Lower lobe of right lung (tissue), 2 donors: ENCODE measurements at regions not wholly inside any gene's neighbourhood (a gene's known extent, or its start where the extent isn't known, plus 50 kb on each side); places are given as distances from the start of the nearest gene placed in this dataset.

Experiments
- ATAC-seq, 2 donors: fragments of 200-7000 bp; cut with Tn5 transposase; one replicate each; pipeline ENCODE4 v1.9.1; 2020 to 2022; ENCODE audit warnings: mild to moderate bottlenecking in 2 of 2, moderate library complexity in 2 of 2
- DNase-seq: peaks from one replicate; pipeline ENCODE4 v3.0.0-alpha.2; 2020
- H3K27ac ChIP-seq: fragments of 200-600 bp; one replicate; pipeline ENCODE4 v1.8.0; 2022
- H3K27me3 ChIP-seq: fragments of 200-600 bp; one replicate; pipeline ENCODE4 v1.8.0; 2022; ENCODE audit warnings: low read depth
- H3K36me3 ChIP-seq: fragments of 200-600 bp; one replicate; pipeline ENCODE4 v1.8.0; 2022; ENCODE audit warnings: mild to moderate bottlenecking
- H3K4me1 ChIP-seq: fragments of 200-600 bp; one replicate; pipeline ENCODE4 v1.8.0; 2022
- H3K4me3 ChIP-seq: fragments of 200-600 bp; one replicate; pipeline ENCODE4 v1.8.0; 2022; ENCODE audit warnings: mild to moderate bottlenecking
- H3K9me3 ChIP-seq: fragments of 200-600 bp; one replicate; pipeline ENCODE4 v1.8.0; 2022
- CTCF ChIP-seq: fragments of 200-600 bp; IDR thresholded peaks from one replicate; pipeline ENCODE4 v1.8.0; 2022; ENCODE audit warnings: antibody characterized with exemption, mild to moderate bottlenecking
- intact Hi-C: fragments of 100-400 bp; cut with DNase I; formaldehyde crosslinking; loops from one replicate; pipeline ENCODE4 v1.11.0; 2022
- donor health status: DM: no; HTN: yes; CAD: no; lungs with severe emphysema.

GRCh38 chr5:74199436-74200210 is 440.9 kb downstream of the ENC1 start:
- no peak overlapping the region for H3K27ac ChIP-seq
- no peaks in the 10 kb centered on the region for H3K27me3 ChIP-seq
- ATAC-seq (no peak), DNase-seq (no peak)
- TF ChIP-seq CTCF = no peak
- intact Hi-C loops = no loop called here
- H3K9me3 ChIP-seq = no peaks in the 10 kb centered on the region
- H3K4me1 ChIP-seq = peaks cover 8% of the 10 kb centered on the region
- no peaks in the 10 kb centered on the region for H3K36me3 ChIP-seq
- no peak overlapping the region for H3K4me3 ChIP-seq

- H3K9me3 ChIP-seq = no peaks in the 10 kb centered on the region
- H3K27me3 ChIP-seq = no peaks in the 10 kb centered on the region
- H3K4me3 ChIP-seq = no peak overlapping the region
- no peaks in the 10 kb centered on the region for H3K36me3 ChIP-seq
- no peak for TF ChIP-seq CTCF
- ATAC-seq (no peak), DNase-seq (no peak)
- H3K27ac ChIP-seq = no peak overlapping the region
- H3K4me1 ChIP-seq = peaks cover 8% of the 10 kb centered on the region
- intact Hi-C loops = no loop called here
Measured at GRCh38 chr5:74199005-74199404, 441.5 kb downstream of the ENC1 start.

- Histone ChIP-seq H3K9me3 (no peaks in the 10 kb centered on the region), H3K4me1 (peaks cover 8% of the 10 kb centered on the region), H3K36me3 (no peaks in the 10 kb centered on the region), H3K4me3 (no peak overlapping the region), H3K27me3 (no peaks in the 10 kb centered on the region), H3K27ac (no peak overlapping the region)
- TF ChIP-seq CTCF = no peak
- DNase-seq (no peak), ATAC-seq (no peak)
- intact Hi-C loops = no loop called here
Measured at GRCh38 chr5:74198156-74198555, 442.4 kb downstream of the ENC1 start.

- TF ChIP-seq CTCF = no peak
- no peak for DNase-seq
Measured at GRCh38 chr5:74196233-74196632, 444.3 kb downstream of the ENC1 start.

GRCh38 chr5:74194196-74194595 is 446.3 kb downstream of the ENC1 start:
- TF ChIP-seq CTCF = no peak
- no peak overlapping the region for H3K27ac ChIP-seq
- H3K4me1 ChIP-seq = no peaks in the 10 kb centered on the region
- H3K27me3 ChIP-seq = no peaks in the 10 kb centered on the region
- no peaks in the 10 kb centered on the region for H3K36me3 ChIP-seq
- H3K9me3 ChIP-seq = no peaks in the 10 kb centered on the region
- ATAC-seq = no peak
- H3K4me3 ChIP-seq = no peak overlapping the region
- no peak for DNase-seq
- intact Hi-C loops = no loop called here

More at GRCh38 chr5:74196233-74196632, 444.3 kb downstream of the ENC1 start:
- Histone ChIP-seq H3K4me3 (no peak overlapping the region), H3K27me3 (no peaks in the 10 kb centered on the region), H3K36me3 (no peaks in the 10 kb centered on the region), H3K4me1 (peaks cover 2% of the 10 kb centered on the region), H3K9me3 (no peaks in the 10 kb centered on the region), H3K27ac (no peak overlapping the region)
- ATAC-seq = no peak
- intact Hi-C loops = no loop called here
